ENCODE measurements at regions not wholly inside any gene's neighbourhood (a gene's known extent, or its start where the extent isn't known, plus 50 kb on each side); places are given as distances from the start of the nearest gene placed in this dataset.
A peak's percentile ranks its signal among the peaks of the same experiment; 100 is the strongest.

DNA sequence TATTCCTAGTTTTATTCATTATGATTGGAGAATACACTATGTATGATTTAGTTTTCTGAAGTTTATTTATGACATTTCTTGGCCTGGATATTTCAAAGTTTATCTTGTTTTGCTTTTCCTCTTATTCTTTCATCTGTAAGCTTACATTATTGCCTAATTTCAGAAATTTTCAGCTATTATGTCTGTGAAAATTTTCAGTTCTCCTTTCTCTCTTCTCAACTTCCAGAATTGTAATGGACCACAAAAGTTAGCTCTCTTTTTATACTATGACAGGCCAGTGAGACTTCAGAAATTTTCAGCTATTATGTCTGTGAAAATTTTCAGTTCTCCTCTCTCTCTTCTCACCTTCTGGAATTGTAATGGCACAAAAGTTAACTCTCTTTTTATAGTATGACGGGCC lies 97.2 kb upstream of the SCN7A start:
- H3K27me3 ChIP-seq (replicated peaks; ENCODE audit: insufficient read depth, low read depth, low read length, poor library complexity), result no peaks in the 10 kb centered on the region
- no peaks in the 10 kb centered on the region for H3K4me1 ChIP-seq (ENCODE audit: insufficient read depth, low read length, poor library complexity, severe bottlenecking)
- H3K9me3 ChIP-seq (ENCODE audit: low read depth, low read length, poor library complexity, severe bottlenecking), result no peaks in the 10 kb centered on the region
- H3K36me3 ChIP-seq (ENCODE audit: insufficient read depth, low read length, poor library complexity, severe bottlenecking), result no peaks in the 10 kb centered on the region
- no peak overlapping the region for H3K27ac ChIP-seq (ENCODE audit: low read depth, low read length, poor library complexity, severe bottlenecking)
- CTCF ChIA-PET, result no interaction called here
- BruUV-seq (replicated peaks), result no TSS peak
- intact Hi-C loops (cut with micrococcal nuclease; ENCODE audit: unreplicated experiment), result no loop called here
- POLR2A ChIA-PET (ENCODE audit: low non-redundant PET), result no interaction called here
- no peak for DNase-seq (ENCODE audit: low spot score)
- H3K4me3 ChIP-seq (ENCODE audit: low read depth, low read length, poor library complexity, severe bottlenecking), result no peak overlapping the region
- TF ChIP-seq EZH2 (IDR thresholded peaks at IDR 0.05; ENCODE audit: borderline replicate concordance, low read depth, low read length, poor library complexity, severe bottlenecking), result no peak
- TF ChIP-seq, protein P1, sequence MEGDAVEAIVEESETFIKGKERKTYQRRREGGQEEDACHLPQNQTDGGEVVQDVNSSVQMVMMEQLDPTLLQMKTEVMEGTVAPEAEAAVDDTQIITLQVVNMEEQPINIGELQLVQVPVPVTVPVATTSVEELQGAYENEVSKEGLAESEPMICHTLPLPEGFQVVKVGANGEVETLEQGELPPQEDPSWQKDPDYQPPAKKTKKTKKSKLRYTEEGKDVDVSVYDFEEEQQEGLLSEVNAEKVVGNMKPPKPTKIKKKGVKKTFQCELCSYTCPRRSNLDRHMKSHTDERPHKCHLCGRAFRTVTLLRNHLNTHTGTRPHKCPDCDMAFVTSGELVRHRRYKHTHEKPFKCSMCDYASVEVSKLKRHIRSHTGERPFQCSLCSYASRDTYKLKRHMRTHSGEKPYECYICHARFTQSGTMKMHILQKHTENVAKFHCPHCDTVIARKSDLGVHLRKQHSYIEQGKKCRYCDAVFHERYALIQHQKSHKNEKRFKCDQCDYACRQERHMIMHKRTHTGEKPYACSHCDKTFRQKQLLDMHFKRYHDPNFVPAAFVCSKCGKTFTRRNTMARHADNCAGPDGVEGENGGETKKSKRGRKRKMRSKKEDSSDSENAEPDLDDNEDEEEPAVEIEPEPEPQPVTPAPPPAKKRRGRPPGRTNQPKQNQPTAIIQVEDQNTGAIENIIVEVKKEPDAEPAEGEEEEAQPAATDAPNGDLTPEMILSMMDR (conservative IDR thresholded peaks at IDR 0.05; ENCODE audit: low read depth, low read length), result no peak

DNA sequence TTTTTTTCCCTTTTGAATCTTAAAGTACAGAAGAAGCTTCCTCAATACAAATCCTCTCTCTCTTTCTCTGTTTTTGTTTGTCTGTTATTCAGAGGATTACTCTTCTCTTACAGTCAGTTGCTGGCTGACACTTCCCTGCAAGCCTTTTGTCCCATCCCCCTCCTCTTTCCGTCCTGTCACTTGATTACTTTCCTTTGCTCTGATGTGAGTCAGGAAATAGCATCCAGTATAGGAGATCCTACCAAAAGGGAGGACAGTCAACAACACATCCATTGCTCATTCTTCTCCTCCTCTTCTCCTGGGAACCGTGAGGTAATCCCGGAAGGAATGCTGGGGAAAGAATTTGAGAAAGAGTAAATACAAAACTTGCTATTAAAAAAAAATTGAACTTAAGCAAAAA lies 79.3 kb upstream of the SCN7A start:
- Histone ChIP-seq H3K4me1 (ENCODE audit: insufficient read depth, low read length, poor library complexity, severe bottlenecking) (no peaks in the 10 kb centered on the region), H3K27me3 (replicated peaks; ENCODE audit: insufficient read depth, low read depth, low read length, poor library complexity) (no peaks in the 10 kb centered on the region), H3K9me3 (ENCODE audit: low read depth, low read length, poor library complexity, severe bottlenecking) (no peaks in the 10 kb centered on the region), H3K27ac (ENCODE audit: low read depth, low read length, poor library complexity, severe bottlenecking) (no peak overlapping the region), H3K36me3 (ENCODE audit: insufficient read depth, low read length, poor library complexity, severe bottlenecking) (no peaks in the 10 kb centered on the region), H3K4me3 (ENCODE audit: low read depth, low read length, poor library complexity, severe bottlenecking) (no peak overlapping the region)
- DNase-seq (ENCODE audit: low spot score), result peak; percentile 2
- POLR2A ChIA-PET (ENCODE audit: low non-redundant PET), result no interaction called here
- no TSS peak for BruUV-seq (replicated peaks)
- TF ChIP-seq EZH2 (IDR thresholded peaks at IDR 0.05; ENCODE audit: borderline replicate concordance, low read depth, low read length, poor library complexity, severe bottlenecking), result no peak
- TF ChIP-seq, protein P1 (conservative IDR thresholded peaks at IDR 0.05; ENCODE audit: low read depth, low read length), result no peak
- CTCF ChIA-PET, result no interaction called here
- intact Hi-C loops (cut with micrococcal nuclease; ENCODE audit: unreplicated experiment), result no loop called here

DNA sequence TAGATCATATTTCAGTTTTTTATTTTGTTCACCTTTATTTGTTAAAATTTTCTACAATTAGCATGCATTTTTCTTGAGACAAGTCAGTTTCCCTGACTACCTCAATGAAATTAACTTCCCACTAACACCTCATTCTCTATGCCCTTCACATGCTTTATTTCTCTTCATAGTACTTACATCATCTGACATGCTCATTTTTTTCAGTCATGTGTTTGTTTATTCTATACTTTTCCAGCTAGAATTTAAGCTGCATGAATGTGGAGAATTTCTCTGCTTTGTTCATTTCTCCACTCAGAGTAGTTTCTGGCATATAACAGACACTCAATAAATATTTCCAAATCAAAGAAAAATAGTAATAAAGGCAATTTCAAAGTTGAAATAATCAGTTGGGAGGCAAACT lies 78.9 kb upstream of the SCN7A start:
- BruUV-seq (replicated peaks), result no TSS peak
- POLR2A ChIA-PET (ENCODE audit: low non-redundant PET), result no interaction called here
- Histone ChIP-seq H3K9me3 (ENCODE audit: low read depth, low read length, poor library complexity, severe bottlenecking) (no peaks in the 10 kb centered on the region), H3K4me3 (ENCODE audit: low read depth, low read length, poor library complexity, severe bottlenecking) (no peak overlapping the region), H3K27me3 (replicated peaks; ENCODE audit: insufficient read depth, low read depth, low read length, poor library complexity) (no peaks in the 10 kb centered on the region), H3K36me3 (ENCODE audit: insufficient read depth, low read length, poor library complexity, severe bottlenecking) (no peaks in the 10 kb centered on the region), H3K4me1 (ENCODE audit: insufficient read depth, low read length, poor library complexity, severe bottlenecking) (no peaks in the 10 kb centered on the region), H3K27ac (ENCODE audit: low read depth, low read length, poor library complexity, severe bottlenecking) (no peak overlapping the region)
- intact Hi-C loops (cut with micrococcal nuclease; ENCODE audit: unreplicated experiment), result no loop called here
- DNase-seq (ENCODE audit: low spot score), result no peak
- TF ChIP-seq EZH2 (IDR thresholded peaks at IDR 0.05; ENCODE audit: borderline replicate concordance, low read depth, low read length, poor library complexity, severe bottlenecking), result no peak
- TF ChIP-seq, protein P1 (conservative IDR thresholded peaks at IDR 0.05; ENCODE audit: low read depth, low read length), result no peak
- CTCF ChIA-PET, result no interaction called here
